ENCODE measurements at regions not wholly inside any gene's neighbourhood (a gene's known extent, or its start where the extent isn't known, plus 50 kb on each side); places are given as distances from the start of the nearest gene placed in this dataset.

DNA sequence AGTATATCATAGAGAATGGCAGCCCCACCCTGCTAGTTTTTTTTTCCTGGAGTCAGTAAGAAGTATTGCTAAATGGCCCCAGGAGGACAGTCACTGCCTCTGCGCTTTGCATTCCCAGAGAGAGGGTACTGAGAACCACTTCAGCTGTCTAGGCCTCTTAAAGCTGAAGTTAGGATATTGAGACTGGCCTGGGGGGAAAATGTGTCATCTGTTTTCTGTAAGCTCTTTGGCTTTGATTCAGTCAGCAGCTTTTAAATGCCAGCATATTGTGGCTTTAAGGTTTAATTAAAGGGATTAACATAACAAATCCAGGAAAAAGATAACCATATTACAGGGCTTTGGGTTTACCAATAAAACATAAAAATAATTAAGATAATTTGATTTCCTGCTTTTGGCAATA lies 852.0 kb downstream of the PCDH18 start:
- FAIRE-seq (no peak), DNase-seq (ENCODE audit: low read depth) (peak; percentile 27)
- Histone ChIP-seq H3K4me3 (ENCODE audit: low read depth, low read length) (no peak overlapping the region), H3K27me3 (ENCODE audit: control insufficient read depth, insufficient read depth, low read length) (no peaks in the 10 kb centered on the region), H3K36me3 (ENCODE audit: control insufficient read depth, insufficient read depth, low read length) (no peaks in the 10 kb centered on the region)
- TF ChIP-seq CTCF (IDR thresholded peaks at IDR 0.05; ENCODE audit: insufficient read depth, low read length, severe bottlenecking), result no peak

DNA sequence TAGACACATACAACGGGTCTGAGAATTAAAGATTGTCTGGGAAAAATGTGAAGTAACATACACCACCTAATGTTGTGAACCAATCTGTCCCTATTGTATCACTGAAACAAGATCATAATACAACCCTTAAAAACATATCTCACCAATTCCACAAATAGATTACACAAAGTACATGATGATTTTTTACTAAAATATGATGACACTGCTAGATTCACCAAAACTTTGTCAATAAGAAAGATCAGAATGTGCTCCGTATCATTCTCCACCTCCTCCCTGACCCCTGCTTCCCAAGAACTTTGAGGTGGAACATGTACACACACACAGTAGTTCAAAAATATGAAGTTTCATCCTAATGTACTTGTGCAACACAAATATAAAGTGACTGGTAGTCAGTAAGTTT lies 862.0 kb downstream of the PCDH18 start:
- Histone ChIP-seq H3K27me3 (ENCODE audit: control insufficient read depth, insufficient read depth, low read length) (no peaks in the 10 kb centered on the region), H3K4me3 (ENCODE audit: low read depth, low read length) (no peak overlapping the region), H3K36me3 (ENCODE audit: control insufficient read depth, insufficient read depth, low read length) (no peaks in the 10 kb centered on the region)
- TF ChIP-seq CTCF (IDR thresholded peaks at IDR 0.05; ENCODE audit: insufficient read depth, low read length, severe bottlenecking), result no peak
- FAIRE-seq (no peak), DNase-seq (ENCODE audit: low read depth) (no peak)

DNA sequence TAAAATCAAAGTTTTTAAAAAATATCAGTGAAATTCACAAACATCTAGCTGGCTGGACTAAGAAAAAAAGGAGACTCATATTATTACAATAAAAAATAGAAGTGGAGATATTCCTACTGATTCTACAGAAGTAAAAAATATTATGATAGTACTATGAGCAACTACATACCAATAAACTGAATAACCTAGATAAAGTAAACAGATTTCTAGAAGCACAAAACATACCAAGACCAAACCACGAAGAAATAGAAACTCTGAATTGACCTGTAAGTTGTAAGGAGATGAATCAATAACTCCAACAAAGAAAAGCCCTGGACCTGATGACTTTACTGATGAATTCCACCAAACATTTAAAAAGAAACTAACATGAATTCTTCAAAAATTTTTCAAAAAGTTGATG lies 867.3 kb downstream of the PCDH18 start:
- DNase-seq (ENCODE audit: low read depth) (peak; percentile 1), FAIRE-seq (no peak)
- Histone ChIP-seq H3K36me3 (ENCODE audit: control insufficient read depth, insufficient read depth, low read length) (no peaks in the 10 kb centered on the region), H3K4me3 (ENCODE audit: low read depth, low read length) (no peak overlapping the region), H3K27me3 (ENCODE audit: control insufficient read depth, insufficient read depth, low read length) (no peaks in the 10 kb centered on the region)
- no peak for TF ChIP-seq CTCF (IDR thresholded peaks at IDR 0.05; ENCODE audit: insufficient read depth, low read length, severe bottlenecking)

DNA sequence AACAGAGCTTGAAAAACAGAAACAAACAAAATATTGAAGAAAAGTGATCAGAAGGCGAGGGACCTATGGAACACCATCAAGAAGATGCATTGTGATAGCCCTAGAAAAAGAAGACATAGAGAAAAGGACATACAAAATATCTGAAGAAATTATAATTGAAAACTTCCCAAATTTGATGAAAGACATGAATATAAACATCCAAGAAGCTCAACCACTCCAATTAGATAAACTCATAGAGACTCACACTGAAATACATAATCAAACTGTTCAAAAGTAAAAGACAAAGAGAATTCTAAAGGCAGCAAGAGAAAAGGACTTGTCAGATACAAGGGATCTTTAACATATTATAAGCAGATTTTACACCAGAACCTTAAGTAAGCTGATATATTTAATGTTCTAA lies 869.8 kb downstream of the PCDH18 start:
- H3K4me3 ChIP-seq (ENCODE audit: low read depth, low read length), result no peak overlapping the region
- no peaks in the 10 kb centered on the region for H3K27me3 ChIP-seq (ENCODE audit: control insufficient read depth, insufficient read depth, low read length)
- TF ChIP-seq CTCF (IDR thresholded peaks at IDR 0.05; ENCODE audit: insufficient read depth, low read length, severe bottlenecking), result no peak
- H3K36me3 ChIP-seq (ENCODE audit: control insufficient read depth, insufficient read depth, low read length), result no peaks in the 10 kb centered on the region
- no peak for DNase-seq (ENCODE audit: low read depth)
- no peak for FAIRE-seq

GRCh38 chr4:136653640-136654406 lies 878.5 kb downstream of the PCDH18 start:
- DNase-seq (ENCODE audit: low read depth) (no peak), FAIRE-seq (no peak)
- Histone ChIP-seq H3K4me3 (ENCODE audit: low read depth, low read length) (no peak overlapping the region), H3K36me3 (ENCODE audit: control insufficient read depth, insufficient read depth, low read length) (no peaks in the 10 kb centered on the region), H3K27me3 (ENCODE audit: control insufficient read depth, insufficient read depth, low read length) (no peaks in the 10 kb centered on the region)
- no peak for TF ChIP-seq CTCF (IDR thresholded peaks at IDR 0.05; ENCODE audit: insufficient read depth, low read length, severe bottlenecking)

DNA sequence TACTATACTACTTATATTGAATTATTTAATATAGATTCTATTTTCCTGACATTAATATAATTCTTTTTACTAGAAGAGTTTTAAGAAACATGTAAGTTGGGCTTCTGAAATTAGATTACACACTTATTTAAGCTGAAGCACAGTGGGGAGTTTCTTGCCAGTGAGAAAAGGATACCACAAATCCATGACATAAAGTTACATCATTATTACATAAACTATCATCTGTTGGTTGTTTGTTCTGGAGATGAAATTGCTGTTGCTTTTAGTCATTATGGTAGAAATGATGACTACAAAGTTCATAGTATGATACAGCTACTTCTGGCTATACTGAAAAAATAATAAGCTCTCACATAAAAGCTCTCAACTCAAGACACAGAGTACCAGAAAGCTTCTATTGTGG lies 880.4 kb downstream of the PCDH18 start:
- no peaks in the 10 kb centered on the region for H3K27me3 ChIP-seq (ENCODE audit: control insufficient read depth, insufficient read depth, low read length)
- FAIRE-seq (no peak), DNase-seq (ENCODE audit: low read depth) (peak; percentile 3)
- H3K4me3 ChIP-seq (ENCODE audit: low read depth, low read length), result no peak overlapping the region
- H3K36me3 ChIP-seq (ENCODE audit: control insufficient read depth, insufficient read depth, low read length), result no peaks in the 10 kb centered on the region
- no peak for TF ChIP-seq CTCF (IDR thresholded peaks at IDR 0.05; ENCODE audit: insufficient read depth, low read length, severe bottlenecking)
